WTC11 (cell line): ENCODE measurements at regions not wholly inside any gene's neighbourhood (a gene's known extent, or its start where the extent isn't known, plus 50 kb on each side); places are given as distances from the start of the nearest gene placed in this dataset.
"Not testable (repeated sequence)": the region's sequence is repeated elsewhere in the genome, so short reads cannot be mapped to it uniquely, and the experiment has no call there.

Experiments
- ATAC-seq: fragments of 200-7000 bp; cut with Tn5 transposase; 2 replicates; pipeline ENCODE4 v1.10.0; 2021; ENCODE audit warnings: mild to moderate bottlenecking, moderate library complexity
- CTCF ChIA-PET: fragments of 300-600 bp; sonication (Branson Sonifier 250); formaldehyde crosslinking; loops from one replicate; lab custom pipeline; 2021; ENCODE audit warnings: antibody characterized with exemption; lab: Charles Lee
- POLR2A ChIA-PET: fragments of 350-600 bp; sonication (Branson Sonifier 250); formaldehyde crosslinking; loops from one replicate; lab custom pipeline; 2021; ENCODE audit warnings: antibody characterized with exemption; lab: Charles Lee
- DNase-seq: peaks from one replicate; pipeline ENCODE4 v3.0.0; 2021; ENCODE audit warnings: low spot score
- H3K27ac Mint-ChIP-seq: 2 replicates; pipeline ENCODE4 v1.8.0; 2021; ENCODE audit warnings: mixed read lengths
- H3K27me3 Mint-ChIP-seq: 2 replicates; pipeline ENCODE4 v1.8.0; 2021; ENCODE audit warnings: low read depth, mild to moderate bottlenecking, moderate library complexity, mixed read lengths
- H3K36me3 Mint-ChIP-seq: 2 replicates; pipeline ENCODE4 v1.8.0; 2021; ENCODE audit warnings: mixed read lengths
- H3K4me1 Mint-ChIP-seq: 2 replicates; pipeline ENCODE4 v1.8.0; 2022; ENCODE audit warnings: mixed read lengths
- H3K4me3 Mint-ChIP-seq: 2 replicates; pipeline ENCODE4 v1.8.0; 2021; ENCODE audit warnings: mild to moderate bottlenecking, moderate library complexity, mixed read lengths
- H3K9me3 Mint-ChIP-seq: 2 replicates; pipeline ENCODE4 v1.8.0; 2021; ENCODE audit warnings: mixed read lengths
- CBFB ChIP-seq: sonication (generic); formaldehyde crosslinking; IDR thresholded peaks from 2 replicates; pipeline ENCODE4 v1.8.1; 2022; ENCODE audit warnings: mild to moderate bottlenecking, low read depth, missing genetic modification reagents
- CREB1 ChIP-seq: sonication (generic); formaldehyde crosslinking; IDR thresholded peaks from 2 replicates; pipeline ENCODE4 v1.8.0; 2023; ENCODE audit warnings: mild to moderate bottlenecking, missing genetic modification reagents
- CREM ChIP-seq: sonication (generic); formaldehyde crosslinking; IDR thresholded peaks from 2 replicates; pipeline ENCODE4 v1.8.1; 2022; ENCODE audit warnings: mild to moderate bottlenecking, missing genetic modification reagents, moderate library complexity
- FOXJ3 ChIP-seq: sonication (generic); formaldehyde crosslinking; IDR thresholded peaks from 2 replicates; pipeline ENCODE4 v1.9.0; 2021; ENCODE audit warnings: missing genetic modification reagents, mild to moderate bottlenecking, borderline replicate concordance
- MYBL2 ChIP-seq: sonication (generic); formaldehyde crosslinking; IDR thresholded peaks from 2 replicates; pipeline ENCODE4 v1.8.1; 2023; ENCODE audit warnings: mild to moderate bottlenecking, moderate library complexity, missing genetic modification reagents
- NR2C2 ChIP-seq: sonication (generic); formaldehyde crosslinking; IDR thresholded peaks from 2 replicates; pipeline ENCODE4 v1.8.0; 2022; ENCODE audit warnings: mild to moderate bottlenecking, missing genetic modification reagents
- OVOL2 ChIP-seq: fragments of 250-450 bp; sonication (Bioruptor Pico); IDR thresholded peaks from 2 replicates; pipeline ENCODE4 v1.9.0; 2021; ENCODE audit warnings: mild to moderate bottlenecking, borderline replicate concordance
- RORB ChIP-seq: fragments of 250-450 bp; sonication (Bioruptor Pico); IDR thresholded peaks from 2 replicates; pipeline ENCODE4 v1.9.0; 2021; ENCODE audit warnings: mild to moderate bottlenecking
- SMAD3 ChIP-seq: sonication (generic); formaldehyde crosslinking; IDR thresholded peaks from 2 replicates; pipeline ENCODE4 v1.8.0; 2022; ENCODE audit warnings: missing genetic modification reagents, mild to moderate bottlenecking, borderline replicate concordance
- SP1 ChIP-seq: sonication (generic); formaldehyde crosslinking; conservative IDR thresholded peaks from 2 replicates; pipeline ENCODE4 v1.8.1; 2022; ENCODE audit warnings: missing genetic modification reagents
- TP53 ChIP-seq: sonication (generic); formaldehyde crosslinking; IDR thresholded peaks from 2 replicates; pipeline ENCODE4 v1.8.1; 2023; ENCODE audit warnings: mild to moderate bottlenecking, missing genetic modification reagents
- ZNF121 ChIP-seq: sonication (generic); formaldehyde crosslinking; IDR thresholded peaks from 2 replicates; pipeline ENCODE4 v1.8.0; 2023; ENCODE audit warnings: missing genetic modification reagents
- ZNF138 ChIP-seq: sonication (generic); formaldehyde crosslinking; conservative IDR thresholded peaks from 2 replicates; pipeline ENCODE4 v1.8.1; 2022; ENCODE audit warnings: mild to moderate bottlenecking, moderate library complexity, missing genetic modification reagents
- ZNF232 ChIP-seq: sonication (generic); formaldehyde crosslinking; IDR thresholded peaks from 2 replicates; pipeline ENCODE4 v1.8.0; 2022; ENCODE audit warnings: mild to moderate bottlenecking, missing genetic modification reagents
- ZNF263 ChIP-seq: sonication (generic); formaldehyde crosslinking; IDR thresholded peaks from 2 replicates; pipeline ENCODE4 v1.8.1; 2022; ENCODE audit warnings: low read depth, mild to moderate bottlenecking, moderate library complexity, missing genetic modification reagents
- ZNF671 ChIP-seq: fragments of 250-450 bp; sonication (Bioruptor Pico); IDR thresholded peaks from 2 replicates; pipeline ENCODE4 v1.8.0; 2021; ENCODE audit warnings: mild to moderate bottlenecking
- TF ChIP-seq, protein P1 (sequence below): fragments of 250-450 bp; sonication (Bioruptor Pico); IDR thresholded peaks from 2 replicates; pipeline ENCODE4 v1.9.0; 2021; ENCODE audit warnings: mild to moderate bottlenecking
- TF ChIP-seq, protein P2 (sequence below): sonication (generic); formaldehyde crosslinking; IDR thresholded peaks from 2 replicates; pipeline ENCODE4 v1.8.1; 2022; ENCODE audit warnings: low read depth, missing genetic modification reagents, borderline replicate concordance
- TF ChIP-seq, protein P3 (sequence below): fragments of 250-450 bp; sonication (Bioruptor Pico); conservative IDR thresholded peaks from 2 replicates; pipeline ENCODE4 v1.9.0; 2021; ENCODE audit warnings: mild to moderate bottlenecking
- TF ChIP-seq, protein P4 (sequence below): sonication (generic); formaldehyde crosslinking; IDR thresholded peaks from 2 replicates; pipeline ENCODE4 v1.8.0; 2022; ENCODE audit warnings: missing genetic modification reagents

DNA sequence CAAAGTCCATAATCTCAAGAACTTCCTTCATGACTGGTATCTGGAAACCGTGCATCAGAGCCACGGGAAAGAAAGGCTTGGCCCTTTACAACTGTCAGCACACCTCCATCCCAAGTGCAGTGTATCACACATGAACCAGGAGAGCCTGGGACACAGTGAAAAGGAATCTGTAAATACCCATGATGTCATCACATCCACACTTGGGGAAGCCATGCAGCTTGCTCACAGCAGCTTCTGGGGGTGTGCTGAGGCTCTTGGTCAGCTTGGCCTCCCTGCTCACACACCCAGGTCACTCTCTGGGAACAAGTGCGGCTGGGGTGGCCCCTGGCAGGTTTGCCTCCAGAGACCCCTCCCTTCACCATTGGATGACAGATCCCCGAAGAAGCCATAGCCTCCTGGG is 51.6 kb upstream of the ASAH2B start:
- DNase-seq, CTCF ChIA-PET, H3K9me3 Mint-ChIP-seq, POLR2A ChIA-PET, H3K36me3 Mint-ChIP-seq, H3K27ac Mint-ChIP-seq, H3K4me1 Mint-ChIP-seq, H3K27me3 Mint-ChIP-seq, H3K4me3 Mint-ChIP-seq, ATAC-seq: not testable (repeated sequence)

DNA sequence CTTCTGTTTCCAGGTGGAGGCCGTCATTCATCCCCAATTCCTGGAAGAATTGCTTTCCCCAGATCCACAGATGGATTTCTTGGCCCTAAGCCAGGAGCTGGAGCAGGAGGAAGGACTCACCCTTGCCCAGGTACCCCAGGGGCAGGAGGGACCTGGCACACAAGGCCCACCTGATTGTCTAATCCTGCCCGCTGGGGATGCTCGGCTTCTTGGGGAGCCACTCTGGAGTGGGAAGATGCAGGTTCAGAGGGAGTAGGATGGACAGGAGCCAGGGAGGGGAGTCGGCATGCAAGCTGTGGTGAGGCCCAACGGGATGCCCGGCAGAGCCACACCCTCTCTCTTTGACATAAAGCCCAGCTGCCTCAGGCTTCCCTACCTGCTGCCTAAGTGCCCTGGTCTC is 55.4 kb upstream of the ASAH2B start:
- DNase-seq, H3K27me3 Mint-ChIP-seq, POLR2A ChIA-PET, H3K36me3 Mint-ChIP-seq, H3K4me3 Mint-ChIP-seq, CTCF ChIA-PET, H3K27ac Mint-ChIP-seq, H3K4me1 Mint-ChIP-seq, ATAC-seq, H3K9me3 Mint-ChIP-seq: not testable (repeated sequence)

DNA sequence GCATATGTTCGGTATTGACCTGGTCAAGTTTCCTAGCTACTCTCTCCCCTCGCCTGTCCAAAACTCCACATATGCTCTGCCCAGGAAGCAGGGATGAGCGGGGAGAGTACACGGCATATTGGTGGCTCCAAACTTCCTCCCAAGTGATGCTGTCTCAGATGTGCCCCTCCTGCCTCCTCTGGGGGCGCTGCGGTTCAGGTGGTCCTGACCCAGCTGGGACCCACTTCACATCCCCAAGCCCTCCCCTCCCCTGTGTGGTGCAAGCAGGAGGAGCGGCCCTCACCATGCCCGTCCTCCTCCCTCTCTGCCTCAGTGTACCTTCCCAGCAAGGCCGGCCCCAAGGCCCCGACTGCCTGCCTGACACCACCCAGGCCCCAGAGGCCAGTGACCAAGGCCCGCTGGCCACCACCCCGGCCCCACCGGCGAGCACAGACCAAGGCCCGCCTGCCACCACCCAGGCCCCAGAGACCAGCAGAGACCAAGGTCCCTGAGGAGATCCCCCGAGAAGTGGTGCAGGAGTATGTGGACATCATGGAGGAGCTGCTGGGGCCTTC is 56.5 kb upstream of the ASAH2B start:
- H3K27me3 Mint-ChIP-seq, H3K9me3 Mint-ChIP-seq, H3K36me3 Mint-ChIP-seq, H3K4me1 Mint-ChIP-seq, H3K27ac Mint-ChIP-seq, ATAC-seq, H3K4me3 Mint-ChIP-seq, POLR2A ChIA-PET, CTCF ChIA-PET: not testable (repeated sequence)
- DNase-seq = peak; percentile 39

DNA sequence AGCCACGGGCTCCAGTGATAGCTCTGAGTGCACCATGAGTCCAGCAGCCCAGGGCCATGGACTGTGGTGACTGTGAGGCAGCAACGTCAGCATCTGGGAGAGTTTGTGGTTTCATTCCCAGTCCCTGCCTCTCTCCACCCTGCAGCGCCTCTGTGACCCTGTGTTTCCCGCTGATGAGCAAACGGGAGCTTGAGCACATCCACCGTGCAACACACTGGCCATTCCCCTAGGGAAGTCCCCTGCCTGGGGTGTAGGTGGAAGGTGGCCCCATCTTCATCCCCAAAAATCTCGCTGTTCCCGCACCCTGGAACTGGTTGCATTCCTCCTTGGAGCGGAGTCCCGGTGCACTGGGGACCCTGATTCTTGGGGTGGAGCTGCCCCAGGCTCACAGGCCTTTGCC is 56.9 kb upstream of the SGMS1 start:
- H3K4me1 Mint-ChIP-seq, H3K27ac Mint-ChIP-seq, DNase-seq, H3K9me3 Mint-ChIP-seq, ATAC-seq, H3K27me3 Mint-ChIP-seq, H3K4me3 Mint-ChIP-seq, CTCF ChIA-PET, POLR2A ChIA-PET, H3K36me3 Mint-ChIP-seq: not testable (repeated sequence)

- no peaks in the 10 kb centered on the region for H3K36me3 Mint-ChIP-seq
- H3K9me3 Mint-ChIP-seq = no peaks in the 10 kb centered on the region
- no peak for ATAC-seq
- H3K4me3 Mint-ChIP-seq = no peak overlapping the region
- no peak overlapping the region for H3K27ac Mint-ChIP-seq
- peaks cover 13% of the 10 kb centered on the region for H3K4me1 Mint-ChIP-seq
- DNase-seq = peak; percentile 27
- POLR2A ChIA-PET = no interaction called here
- CTCF ChIA-PET = no interaction called here
- TF ChIP-seq, protein P1, sequence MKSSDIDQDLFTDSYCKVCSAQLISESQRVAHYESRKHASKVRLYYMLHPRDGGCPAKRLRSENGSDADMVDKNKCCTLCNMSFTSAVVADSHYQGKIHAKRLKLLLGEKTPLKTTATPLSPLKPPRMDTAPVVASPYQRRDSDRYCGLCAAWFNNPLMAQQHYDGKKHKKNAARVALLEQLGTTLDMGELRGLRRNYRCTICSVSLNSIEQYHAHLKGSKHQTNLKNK (CRISPR knock-in tag) = no peak
- no peak for TF ChIP-seq FOXJ3 (CRISPR knock-in tag)
- no peak for TF ChIP-seq ZNF232 (CRISPR knock-in tag)
- no peak for TF ChIP-seq OVOL2
- no peak for TF ChIP-seq ZNF121 (CRISPR knock-in tag)
- TF ChIP-seq NR2C2 (CRISPR knock-in tag) = no peak
- TF ChIP-seq ZNF138 (CRISPR knock-in tag) = no peak
- no peak for TF ChIP-seq MYBL2
- TF ChIP-seq CBFB (CRISPR knock-in tag) = no peak
- no peak for TF ChIP-seq CREM (CRISPR knock-in tag)
- no peak for TF ChIP-seq ZNF671 (CRISPR knock-in tag)
- TF ChIP-seq RORB (CRISPR knock-in tag) = no peak
- TF ChIP-seq, protein P2, sequence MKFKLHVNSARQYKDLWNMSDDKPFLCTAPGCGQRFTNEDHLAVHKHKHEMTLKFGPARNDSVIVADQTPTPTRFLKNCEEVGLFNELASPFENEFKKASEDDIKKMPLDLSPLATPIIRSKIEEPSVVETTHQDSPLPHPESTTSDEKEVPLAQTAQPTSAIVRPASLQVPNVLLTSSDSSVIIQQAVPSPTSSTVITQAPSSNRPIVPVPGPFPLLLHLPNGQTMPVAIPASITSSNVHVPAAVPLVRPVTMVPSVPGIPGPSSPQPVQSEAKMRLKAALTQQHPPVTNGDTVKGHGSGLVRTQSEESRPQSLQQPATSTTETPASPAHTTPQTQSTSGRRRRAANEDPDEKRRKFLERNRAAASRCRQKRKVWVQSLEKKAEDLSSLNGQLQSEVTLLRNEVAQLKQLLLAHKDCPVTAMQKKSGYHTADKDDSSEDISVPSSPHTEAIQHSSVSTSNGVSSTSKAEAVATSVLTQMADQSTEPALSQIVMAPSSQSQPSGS (CRISPR knock-in tag) = no peak
- TF ChIP-seq SP1 = no peak
- TF ChIP-seq CREB1 (CRISPR knock-in tag) = no peak
- TF ChIP-seq SMAD3 (CRISPR knock-in tag) = no peak
- TF ChIP-seq, protein P3, sequence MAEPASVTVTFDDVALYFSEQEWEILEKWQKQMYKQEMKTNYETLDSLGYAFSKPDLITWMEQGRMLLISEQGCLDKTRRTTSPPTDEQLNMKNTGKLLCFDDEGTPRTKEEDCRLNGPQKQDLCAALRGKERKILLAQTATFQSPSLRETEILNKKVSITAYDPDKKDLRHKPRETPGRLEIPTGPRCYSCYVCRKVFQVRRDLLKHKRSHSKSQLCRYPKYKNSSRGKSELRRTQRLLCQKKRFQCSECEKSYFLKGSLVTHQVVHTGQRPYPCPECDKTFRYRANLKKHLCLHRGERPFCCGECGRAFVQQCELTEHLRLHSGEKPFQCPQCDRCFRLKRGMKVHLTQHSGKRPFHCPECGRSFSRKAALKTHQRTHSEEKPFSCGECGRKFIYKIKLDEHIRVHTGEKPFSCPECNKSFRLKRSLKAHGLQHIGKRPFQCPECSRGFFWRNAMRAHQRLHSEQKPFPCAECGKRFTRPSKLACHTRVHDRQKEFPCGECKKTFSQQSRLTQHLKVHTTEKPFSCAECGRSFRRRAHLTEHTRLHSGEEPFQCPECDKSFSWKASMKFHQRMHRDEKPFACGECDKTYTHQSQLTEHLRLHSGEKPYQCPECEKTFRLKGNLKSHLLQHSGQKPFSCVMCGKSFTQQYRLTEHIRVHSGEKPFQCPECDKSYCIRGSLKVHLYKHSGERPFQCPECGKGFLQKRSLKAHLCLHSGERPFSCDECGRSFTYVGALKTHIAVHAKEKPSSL (CRISPR knock-in tag) = no peak
- TF ChIP-seq TP53 (CRISPR knock-in tag) = no peak
- TF ChIP-seq ZNF263 (CRISPR knock-in tag) = no peak
- TF ChIP-seq, protein P4, sequence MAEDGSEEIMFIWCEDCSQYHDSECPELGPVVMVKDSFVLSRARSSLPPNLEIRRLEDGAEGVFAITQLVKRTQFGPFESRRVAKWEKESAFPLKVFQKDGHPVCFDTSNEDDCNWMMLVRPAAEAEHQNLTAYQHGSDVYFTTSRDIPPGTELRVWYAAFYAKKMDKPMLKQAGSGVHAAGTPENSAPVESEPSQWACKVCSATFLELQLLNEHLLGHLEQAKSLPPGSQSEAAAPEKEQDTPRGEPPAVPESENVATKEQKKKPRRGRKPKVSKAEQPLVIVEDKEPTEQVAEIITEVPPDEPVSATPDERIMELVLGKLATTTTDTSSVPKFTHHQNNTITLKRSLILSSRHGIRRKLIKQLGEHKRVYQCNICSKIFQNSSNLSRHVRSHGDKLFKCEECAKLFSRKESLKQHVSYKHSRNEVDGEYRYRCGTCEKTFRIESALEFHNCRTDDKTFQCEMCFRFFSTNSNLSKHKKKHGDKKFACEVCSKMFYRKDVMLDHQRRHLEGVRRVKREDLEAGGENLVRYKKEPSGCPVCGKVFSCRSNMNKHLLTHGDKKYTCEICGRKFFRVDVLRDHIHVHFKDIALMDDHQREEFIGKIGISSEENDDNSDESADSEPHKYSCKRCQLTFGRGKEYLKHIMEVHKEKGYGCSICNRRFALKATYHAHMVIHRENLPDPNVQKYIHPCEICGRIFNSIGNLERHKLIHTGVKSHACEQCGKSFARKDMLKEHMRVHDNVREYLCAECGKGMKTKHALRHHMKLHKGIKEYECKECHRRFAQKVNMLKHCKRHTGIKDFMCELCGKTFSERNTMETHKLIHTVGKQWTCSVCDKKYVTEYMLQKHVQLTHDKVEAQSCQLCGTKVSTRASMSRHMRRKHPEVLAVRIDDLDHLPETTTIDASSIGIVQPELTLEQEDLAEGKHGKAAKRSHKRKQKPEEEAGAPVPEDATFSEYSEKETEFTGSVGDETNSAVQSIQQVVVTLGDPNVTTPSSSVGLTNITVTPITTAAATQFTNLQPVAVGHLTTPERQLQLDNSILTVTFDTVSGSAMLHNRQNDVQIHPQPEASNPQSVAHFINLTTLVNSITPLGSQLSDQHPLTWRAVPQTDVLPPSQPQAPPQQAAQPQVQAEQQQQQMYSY (CRISPR knock-in tag) = no peak
- no peaks in the 10 kb centered on the region; the same call in 1 of the 2 replicates for H3K27me3 Mint-ChIP-seq
Observed at GRCh38 chr10:50679149-50679548, 55.4 kb upstream of the SGMS1 start.
